Testis (tissue), 2 donors: ENCODE measurements at regions not wholly inside any gene's neighbourhood (a gene's known extent, or its start where the extent isn't known, plus 50 kb on each side); places are given as distances from the start of the nearest gene placed in this dataset.

ENCODE experiments used
- POLR2A ChIP-seq: fragments of 450-650 bp; IDR thresholded peaks from one replicate; pipeline ENCODE4 v1.6.1; 2017; ENCODE audit warnings: antibody characterized with exemption, mild to moderate bottlenecking, moderate library complexity
- TF ChIP-seq, protein P1 (sequence below), 3 experiments: fragments of 450-650 bp in 2 of 3; fragments of 200-600 bp in 1 of 3; sonication (generic) in 1 of 3; IDR thresholded peaks; one replicate each; pipeline ENCODE4 v1.5.1; 2016 to 2019; ENCODE audit warnings: antibody characterized with exemption in 3 of 3, mild to moderate bottlenecking in 2 of 3, moderate library complexity in 1 of 3

DNA sequence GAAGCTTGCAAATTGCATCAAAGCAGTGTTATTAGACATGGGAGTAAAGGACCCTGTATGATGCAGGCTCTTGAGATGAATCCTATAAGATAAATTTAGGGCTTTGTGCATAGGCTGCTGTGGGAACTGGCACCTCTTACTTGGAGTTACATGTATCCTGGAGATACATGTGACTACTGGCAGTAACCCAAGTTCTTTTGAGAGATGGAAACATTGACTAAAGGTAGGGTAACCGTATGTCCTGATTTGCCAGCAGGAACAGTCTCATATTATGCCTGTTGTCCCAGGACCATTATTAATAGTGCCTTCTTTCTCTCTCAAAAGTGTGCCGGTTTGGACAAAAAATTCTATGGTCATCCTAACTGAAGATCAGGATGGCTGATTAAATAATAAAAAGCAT is 195.4 kb downstream of the LACC1 start:
- TF ChIP-seq, protein P1, sequence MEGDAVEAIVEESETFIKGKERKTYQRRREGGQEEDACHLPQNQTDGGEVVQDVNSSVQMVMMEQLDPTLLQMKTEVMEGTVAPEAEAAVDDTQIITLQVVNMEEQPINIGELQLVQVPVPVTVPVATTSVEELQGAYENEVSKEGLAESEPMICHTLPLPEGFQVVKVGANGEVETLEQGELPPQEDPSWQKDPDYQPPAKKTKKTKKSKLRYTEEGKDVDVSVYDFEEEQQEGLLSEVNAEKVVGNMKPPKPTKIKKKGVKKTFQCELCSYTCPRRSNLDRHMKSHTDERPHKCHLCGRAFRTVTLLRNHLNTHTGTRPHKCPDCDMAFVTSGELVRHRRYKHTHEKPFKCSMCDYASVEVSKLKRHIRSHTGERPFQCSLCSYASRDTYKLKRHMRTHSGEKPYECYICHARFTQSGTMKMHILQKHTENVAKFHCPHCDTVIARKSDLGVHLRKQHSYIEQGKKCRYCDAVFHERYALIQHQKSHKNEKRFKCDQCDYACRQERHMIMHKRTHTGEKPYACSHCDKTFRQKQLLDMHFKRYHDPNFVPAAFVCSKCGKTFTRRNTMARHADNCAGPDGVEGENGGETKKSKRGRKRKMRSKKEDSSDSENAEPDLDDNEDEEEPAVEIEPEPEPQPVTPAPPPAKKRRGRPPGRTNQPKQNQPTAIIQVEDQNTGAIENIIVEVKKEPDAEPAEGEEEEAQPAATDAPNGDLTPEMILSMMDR (IDR thresholded peaks at IDR 0.05) = no peak
- no peak for TF ChIP-seq POLR2A
